Muscle layer of duodenum (tissue), 2 donors: ENCODE measurements at regions not wholly inside any gene's neighbourhood (a gene's known extent, or its start where the extent isn't known, plus 50 kb on each side); places are given as distances from the start of the nearest gene placed in this dataset.

Source experiments
- H3K27ac ChIP-seq: one replicate; pipeline ENCODE4 v1.7.0; 2013; ENCODE audit warnings: mild to moderate bottlenecking, low read length
- H3K27me3 ChIP-seq: one replicate; pipeline ENCODE4 v1.7.0; 2013; ENCODE audit warnings: low read depth, mild to moderate bottlenecking, control low read depth, low read length
- H3K36me3 ChIP-seq, 2 donors: one replicate each; pipeline ENCODE4 v1.7.0; 2013; ENCODE audit warnings: low read length in 2 of 2, control low read depth in 1 of 2, mild to moderate bottlenecking in 1 of 2; ENCODE audit not compliant: insufficient read depth in 2 of 2, control insufficient read depth in 1 of 2
- H3K4me1 ChIP-seq, 2 donors: one replicate each; pipeline ENCODE4 v1.7.0; 2013; ENCODE audit warnings: low read length in 2 of 2, mild to moderate bottlenecking in 2 of 2, control low read depth in 1 of 2, moderate library complexity in 1 of 2; ENCODE audit not compliant: insufficient read depth in 2 of 2, control insufficient read depth in 1 of 2
- H3K4me3 ChIP-seq, 2 donors: one replicate each; pipeline ENCODE4 v1.7.0; 2013; ENCODE audit warnings: low read length in 2 of 2, low read depth in 1 of 2, mild to moderate bottlenecking in 1 of 2
- H3K9me3 ChIP-seq, 2 donors: one replicate each; pipeline ENCODE4 v1.7.0; 2013; ENCODE audit warnings: low read length in 2 of 2, control low read depth in 1 of 2, mild to moderate bottlenecking in 1 of 2; ENCODE audit not compliant: control insufficient read depth in 1 of 2
- donor health status: healthy.

- Histone ChIP-seq H3K27me3 (no peaks in the 10 kb centered on the region), H3K27ac (no peak overlapping the region), H3K36me3 (no peaks in the 10 kb centered on the region), H3K9me3 (no peaks in the 10 kb centered on the region), H3K4me3 (no peak overlapping the region), H3K4me1 (peaks cover 0 to 9% of the 10 kb centered on the region in 2 donors)
These were observed 154.7 kb downstream of the KTN1 start for GRCh38 chr14:55734731-55735130.

DNA sequence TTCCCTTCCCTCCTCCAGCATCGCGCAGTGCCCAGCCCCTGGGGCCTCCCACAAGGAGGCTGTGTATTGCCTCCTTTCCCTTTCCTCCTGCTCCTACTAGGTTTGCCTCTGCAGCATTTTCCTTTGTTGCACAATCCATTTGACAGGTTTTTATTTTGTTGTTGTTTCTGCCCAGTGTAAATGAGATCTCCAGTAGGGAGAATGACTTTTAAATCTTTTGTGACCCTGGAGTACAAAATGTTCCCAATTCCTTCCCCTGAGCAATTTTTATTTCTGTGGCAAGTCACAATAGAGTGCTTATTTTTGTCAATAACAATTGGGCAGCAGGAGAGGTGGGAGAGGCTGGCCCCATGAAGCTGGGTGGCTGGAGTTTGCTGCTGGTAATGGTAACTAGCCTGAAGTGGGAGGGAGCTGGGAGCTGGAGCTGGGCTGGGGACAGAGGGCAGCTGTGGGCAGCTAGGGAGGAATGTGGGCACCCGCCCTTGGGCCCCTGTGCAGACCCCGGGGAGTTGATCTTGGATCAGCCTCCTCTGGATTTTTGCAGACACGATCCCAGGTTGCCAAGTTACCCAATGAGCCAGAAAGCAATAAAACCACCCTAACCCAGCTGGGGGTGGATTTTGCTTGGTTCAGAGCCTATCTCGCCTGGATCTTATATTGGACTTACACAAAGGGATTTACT is 160.1 kb downstream of the KTN1 start:
- H3K27me3 ChIP-seq = no peaks in the 10 kb centered on the region
- H3K36me3 ChIP-seq = no peaks in the 10 kb centered on the region
- no peaks in the 10 kb centered on the region for H3K9me3 ChIP-seq
- H3K4me1 ChIP-seq = no peaks in the 10 kb centered on the region
- no peak overlapping the region for H3K27ac ChIP-seq
- no peak overlapping the region for H3K4me3 ChIP-seq

GRCh38 chr14:55740649-55740989 is 160.6 kb downstream of the KTN1 start:
- H3K9me3 ChIP-seq = no peaks in the 10 kb centered on the region
- H3K27ac ChIP-seq = no peak overlapping the region
- no peak overlapping the region for H3K4me3 ChIP-seq
- no peaks in the 10 kb centered on the region for H3K36me3 ChIP-seq
- H3K27me3 ChIP-seq = no peaks in the 10 kb centered on the region
- no peaks in the 10 kb centered on the region for H3K4me1 ChIP-seq

DNA sequence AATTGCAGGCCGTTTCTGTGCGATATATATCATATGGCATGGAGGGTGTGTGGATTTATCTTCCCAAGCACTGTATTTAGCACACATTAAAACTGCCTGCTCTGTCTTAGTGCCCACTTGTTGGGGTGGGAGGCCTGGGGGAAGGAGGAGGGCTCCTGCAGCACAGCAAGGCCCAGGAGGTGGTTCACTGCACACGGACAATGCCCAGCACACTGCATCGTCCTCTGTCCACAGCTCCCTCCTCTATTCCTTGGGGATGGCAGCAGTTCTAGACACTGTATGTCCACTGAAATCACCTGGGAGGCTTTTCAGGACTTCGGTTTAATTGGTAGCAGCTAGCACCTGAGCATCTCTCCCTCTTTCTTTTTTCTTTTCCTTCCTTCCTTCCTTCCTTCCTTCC is 161.2 kb downstream of the KTN1 start:
- Histone ChIP-seq H3K4me1 (no peaks in the 10 kb centered on the region), H3K27ac (no peak overlapping the region)

GRCh38 chr14:55743551-55743950 is 163.5 kb downstream of the KTN1 start:
- Histone ChIP-seq H3K4me1 (no peaks in the 10 kb centered on the region), H3K4me3 (no peak overlapping the region), H3K36me3 (no peaks in the 10 kb centered on the region), H3K27me3 (no peaks in the 10 kb centered on the region), H3K27ac (no peak overlapping the region), H3K9me3 (no peaks in the 10 kb centered on the region)

More for the DNA sequence above, 161.2 kb downstream of the KTN1 start:
- Histone ChIP-seq H3K9me3 (no peaks in the 10 kb centered on the region), H3K4me3 (no peak overlapping the region), H3K27me3 (no peaks in the 10 kb centered on the region), H3K36me3 (no peaks in the 10 kb centered on the region)

- Histone ChIP-seq H3K9me3 (no peaks in the 10 kb centered on the region), H3K4me1 (no peaks in the 10 kb centered on the region), H3K36me3 (no peaks in the 10 kb centered on the region), H3K27me3 (no peaks in the 10 kb centered on the region), H3K4me3 (no peak overlapping the region), H3K27ac (no peak overlapping the region)
These were observed 164.3 kb downstream of the KTN1 start for GRCh38 chr14:55744321-55744720.

DNA sequence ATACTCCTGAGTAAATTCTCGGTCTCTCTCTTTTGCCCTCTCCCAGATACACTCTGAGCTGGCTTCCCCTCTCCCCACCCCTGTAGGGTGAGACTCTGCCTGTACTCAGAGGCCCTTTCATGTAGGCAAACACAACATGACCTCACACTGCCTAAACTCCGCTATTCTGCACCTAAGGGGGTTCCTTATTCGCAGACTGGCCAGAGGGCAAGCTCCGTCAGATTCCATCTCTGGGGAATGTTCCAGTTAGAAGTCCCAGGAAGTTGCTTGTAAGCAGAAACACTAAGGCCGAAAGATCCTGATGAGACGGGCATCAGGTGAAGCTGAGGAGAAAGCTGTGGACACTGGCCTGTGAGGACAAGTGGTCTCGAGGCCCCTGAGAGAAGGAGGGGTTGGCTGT is 165.9 kb downstream of the KTN1 start:
- H3K4me1 ChIP-seq = no peaks in the 10 kb centered on the region
- no peak overlapping the region for H3K27ac ChIP-seq
- H3K4me3 ChIP-seq = no peak overlapping the region
- H3K36me3 ChIP-seq = no peaks in the 10 kb centered on the region
- H3K9me3 ChIP-seq = no peaks in the 10 kb centered on the region
- no peaks in the 10 kb centered on the region for H3K27me3 ChIP-seq

DNA sequence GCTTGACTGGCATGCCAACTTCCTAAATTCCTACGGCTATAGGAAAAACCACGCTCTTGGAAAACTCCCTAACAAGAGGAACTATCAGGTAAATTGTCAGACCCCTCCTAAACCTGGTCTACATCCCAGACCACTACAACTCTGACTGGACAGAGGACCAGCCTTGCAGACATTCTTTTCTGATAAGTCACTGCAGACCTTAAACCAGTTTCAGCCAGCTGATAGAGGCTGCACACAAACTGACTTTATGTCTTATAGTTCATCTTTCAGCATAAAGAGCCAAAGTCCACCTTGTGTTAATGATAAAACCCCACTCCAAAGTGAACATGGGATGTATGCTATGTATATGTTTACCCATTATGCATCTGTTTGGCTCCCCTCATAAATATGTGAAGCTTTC is 166.6 kb downstream of the KTN1 start:
- Histone ChIP-seq H3K9me3 (no peaks in the 10 kb centered on the region), H3K27ac (no peak overlapping the region), H3K27me3 (no peaks in the 10 kb centered on the region), H3K36me3 (no peaks in the 10 kb centered on the region), H3K4me1 (no peaks in the 10 kb centered on the region), H3K4me3 (no peak overlapping the region)

- no peak overlapping the region for H3K4me3 ChIP-seq
- H3K4me1 ChIP-seq = peaks cover 0 to 1% of the 10 kb centered on the region in 2 donors
- no peaks in the 10 kb centered on the region for H3K27me3 ChIP-seq
- H3K36me3 ChIP-seq = no peaks in the 10 kb centered on the region
- H3K9me3 ChIP-seq = no peaks in the 10 kb centered on the region
- H3K27ac ChIP-seq = no peak overlapping the region
These were observed 167.2 kb downstream of the KTN1 start for GRCh38 chr14:55747186-55747585.

DNA sequence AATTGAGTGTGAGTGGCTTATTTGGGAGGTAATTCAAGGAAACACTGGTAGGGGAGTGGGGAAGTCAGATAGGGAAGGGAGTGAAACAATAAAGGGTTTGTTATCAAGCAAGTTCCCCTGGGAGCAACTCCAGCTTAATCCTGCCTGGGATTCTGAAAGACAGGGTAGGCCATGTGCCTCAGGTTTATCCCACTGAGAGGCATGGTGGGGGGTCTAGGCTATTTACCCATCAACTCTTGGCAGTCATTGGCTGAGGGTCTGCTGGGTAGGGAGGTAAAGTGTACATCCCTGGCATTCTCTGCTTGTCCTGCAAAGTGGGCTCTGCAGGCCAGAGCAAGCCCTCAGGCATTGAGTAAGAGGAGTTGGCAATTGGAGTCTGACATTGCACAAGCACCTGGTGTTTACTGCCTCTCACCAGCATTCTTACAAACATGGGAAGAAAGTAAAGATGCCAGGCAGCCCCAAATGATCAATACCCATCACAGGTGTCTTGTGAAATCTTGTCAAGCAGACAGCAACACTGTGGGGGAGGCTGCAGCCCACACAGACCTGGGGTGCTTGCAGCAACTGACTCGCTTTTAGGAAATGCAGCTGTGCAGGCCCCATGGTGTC is 169.3 kb downstream of the KTN1 start:
- Histone ChIP-seq H3K27ac (no peak overlapping the region), H3K27me3 (no peaks in the 10 kb centered on the region), H3K9me3 (no peaks in the 10 kb centered on the region), H3K36me3 (no peaks in the 10 kb centered on the region), H3K4me1 (peaks cover 0 to 16% of the 10 kb centered on the region in 2 donors), H3K4me3 (no peak overlapping the region)

GRCh38 chr14:55749946-55750345 is 169.9 kb downstream of the KTN1 start:
- no peaks in the 10 kb centered on the region for H3K36me3 ChIP-seq
- no peak overlapping the region for H3K4me3 ChIP-seq
- H3K27ac ChIP-seq = no peak overlapping the region
- no peaks in the 10 kb centered on the region for H3K27me3 ChIP-seq
- H3K9me3 ChIP-seq = no peaks in the 10 kb centered on the region
- peaks cover 0 to 16% of the 10 kb centered on the region in 2 donors for H3K4me1 ChIP-seq
